ENCODE measurements at regions not wholly inside any gene's neighbourhood (a gene's known extent, or its start where the extent isn't known, plus 50 kb on each side); places are given as distances from the start of the nearest gene placed in this dataset.
"Not testable (repeated sequence)": the region's sequence is repeated elsewhere in the genome, so short reads cannot be mapped to it uniquely, and the experiment has no call there.

- H3K4me1 Mint-ChIP-seq, H3K36me3 Mint-ChIP-seq, H3K4me3 Mint-ChIP-seq, H3K27me3 Mint-ChIP-seq, H3K9me3 Mint-ChIP-seq, ATAC-seq: not testable (repeated sequence)
- H3K27ac Mint-ChIP-seq, result peak overlapping the region; percentile 86
Measured at GRCh38 chr14:105713836-105714235, 187.5 kb downstream of the TMEM121 start.

- not testable (repeated sequence) for ATAC-seq
Measured at GRCh38 chr14:105718787-105719186, 192.4 kb downstream of the TMEM121 start.

GRCh38 chr14:105720106-105720505, 193.7 kb downstream of the TMEM121 start:
- H3K36me3 Mint-ChIP-seq, H3K4me1 Mint-ChIP-seq, H3K4me3 Mint-ChIP-seq, H3K9me3 Mint-ChIP-seq, ATAC-seq, H3K27me3 Mint-ChIP-seq, H3K27ac Mint-ChIP-seq: not testable (repeated sequence)

More at GRCh38 chr14:105718787-105719186, 192.4 kb downstream of the TMEM121 start:
- not testable (repeated sequence) for H3K36me3 Mint-ChIP-seq, H3K27ac Mint-ChIP-seq, H3K4me3 Mint-ChIP-seq, H3K9me3 Mint-ChIP-seq, H3K27me3 Mint-ChIP-seq, H3K4me1 Mint-ChIP-seq

GRCh38 chr14:105720852-105721601, 194.6 kb downstream of the TMEM121 start:
- H3K27me3 Mint-ChIP-seq, ATAC-seq, H3K36me3 Mint-ChIP-seq, H3K4me1 Mint-ChIP-seq, H3K4me3 Mint-ChIP-seq, H3K27ac Mint-ChIP-seq, H3K9me3 Mint-ChIP-seq: not testable (repeated sequence)

- ATAC-seq, H3K27me3 Mint-ChIP-seq, H3K27ac Mint-ChIP-seq, H3K36me3 Mint-ChIP-seq, H3K9me3 Mint-ChIP-seq, H3K4me3 Mint-ChIP-seq, H3K4me1 Mint-ChIP-seq: not testable (repeated sequence)
Measured at GRCh38 chr14:105721602-105721970, 195.2 kb downstream of the TMEM121 start.

GRCh38 chr14:105721996-105722709, 195.8 kb downstream of the TMEM121 start:
- H3K4me3 Mint-ChIP-seq, H3K9me3 Mint-ChIP-seq, H3K4me1 Mint-ChIP-seq, H3K36me3 Mint-ChIP-seq, ATAC-seq, H3K27me3 Mint-ChIP-seq, H3K27ac Mint-ChIP-seq: not testable (repeated sequence)

- H3K27ac Mint-ChIP-seq, result peak overlapping the region; percentile 67
- H3K9me3 Mint-ChIP-seq, H3K27me3 Mint-ChIP-seq, ATAC-seq, H3K36me3 Mint-ChIP-seq, H3K4me1 Mint-ChIP-seq: not testable (repeated sequence)
- H3K4me3 Mint-ChIP-seq, result peak overlapping the region; percentile 78
Measured at GRCh38 chr14:105723271-105723670, 196.9 kb downstream of the TMEM121 start.

GRCh38 chr14:105723776-105724175, 197.4 kb downstream of the TMEM121 start:
- not testable (repeated sequence) for ATAC-seq

GRCh38 chr14:105729825-105730368, 203.5 kb downstream of the TMEM121 start:
- not testable (repeated sequence) for H3K4me3 Mint-ChIP-seq, H3K27me3 Mint-ChIP-seq, H3K9me3 Mint-ChIP-seq, ATAC-seq, H3K27ac Mint-ChIP-seq, H3K36me3 Mint-ChIP-seq
- peaks cover 20% of the 10 kb centered on the region for H3K4me1 Mint-ChIP-seq

More at GRCh38 chr14:105723776-105724175, 197.4 kb downstream of the TMEM121 start:
- Mint-ChIP-seq H3K4me1 (peaks cover 10% of the 10 kb centered on the region), H3K27ac (peak overlapping the region; percentile 7)
- not testable (repeated sequence) for H3K36me3 Mint-ChIP-seq, H3K4me3 Mint-ChIP-seq, H3K9me3 Mint-ChIP-seq, H3K27me3 Mint-ChIP-seq

GRCh38 chr14:105730731-105731130, 204.3 kb downstream of the TMEM121 start:
- not testable (repeated sequence) for ATAC-seq, H3K9me3 Mint-ChIP-seq, H3K27me3 Mint-ChIP-seq, H3K4me3 Mint-ChIP-seq, H3K36me3 Mint-ChIP-seq
- peaks cover 20% of the 10 kb centered on the region for H3K4me1 Mint-ChIP-seq
- H3K27ac Mint-ChIP-seq, result peak overlapping the region; percentile 2

- not testable (repeated sequence) for H3K9me3 Mint-ChIP-seq, H3K36me3 Mint-ChIP-seq, ATAC-seq, H3K27me3 Mint-ChIP-seq, H3K4me3 Mint-ChIP-seq
- Mint-ChIP-seq H3K4me1 (peaks cover 20% of the 10 kb centered on the region), H3K27ac (peak overlapping the region; percentile 2)
Measured at GRCh38 chr14:105731221-105731985, 205.0 kb downstream of the TMEM121 start.

GRCh38 chr14:105733081-105734065, 207.0 kb downstream of the TMEM121 start:
- peak; percentile 42 for ATAC-seq
- Mint-ChIP-seq H3K4me1 (peaks cover 33% of the 10 kb centered on the region), H3K27ac (peak overlapping the region; percentile 56), H3K27me3 (no peaks in the 10 kb centered on the region), H3K9me3 (no peaks in the 10 kb centered on the region), H3K36me3 (peaks cover 13% of the 10 kb centered on the region), H3K4me3 (peak overlapping the region; percentile 31)

- H3K36me3 Mint-ChIP-seq, result peaks cover 21% of the 10 kb centered on the region
- H3K4me3 Mint-ChIP-seq, H3K27ac Mint-ChIP-seq, H3K27me3 Mint-ChIP-seq, H3K9me3 Mint-ChIP-seq: not testable (repeated sequence)
- ATAC-seq, result peak; percentile 15
- peaks cover 36% of the 10 kb centered on the region for H3K4me1 Mint-ChIP-seq
Measured at GRCh38 chr14:105734241-105734640, 207.9 kb downstream of the TMEM121 start.

- H3K4me1 Mint-ChIP-seq, result peaks cover 45% of the 10 kb centered on the region
- not testable (repeated sequence) for H3K27me3 Mint-ChIP-seq, H3K9me3 Mint-ChIP-seq, H3K4me3 Mint-ChIP-seq, H3K27ac Mint-ChIP-seq, ATAC-seq
- peaks cover 33% of the 10 kb centered on the region for H3K36me3 Mint-ChIP-seq
Measured at GRCh38 chr14:105736331-105736730, 209.9 kb downstream of the TMEM121 start.

Data from stimulated activated memory B cell treated with anti-CD40 and anti-IgM and Interleukin-4, amounts not matched to agents 10 μg/mL and 1 μg/mL and 100 μg/mL, for 72 hours (primary cell).